ENCODE measurements at regions not wholly inside any gene's neighbourhood (a gene's known extent, or its start where the extent isn't known, plus 50 kb on each side); places are given as distances from the start of the nearest gene placed in this dataset.

DNA sequence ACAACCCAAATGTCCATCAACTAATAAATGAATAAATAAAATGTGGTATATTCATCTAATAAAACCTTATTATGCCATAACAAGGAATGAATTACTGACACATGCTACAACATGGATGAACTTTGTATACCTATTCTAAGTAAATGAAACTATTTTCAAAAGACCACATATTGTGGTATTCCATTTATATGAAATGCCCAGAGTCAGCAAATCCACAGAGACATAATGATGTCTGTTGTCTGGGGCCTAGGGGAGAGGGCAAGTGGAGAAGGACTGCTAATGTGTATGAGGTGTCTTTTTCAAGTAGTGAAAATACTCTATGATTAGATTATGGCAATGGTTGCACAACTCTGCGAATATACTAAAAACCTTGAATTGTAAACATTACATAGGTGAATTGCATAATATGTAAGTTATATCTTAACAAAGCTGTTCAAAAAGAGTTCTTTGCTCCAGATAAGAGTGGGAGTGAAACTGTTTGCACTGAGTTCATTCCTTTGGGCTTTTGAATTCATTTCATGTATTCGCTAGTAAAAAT lies 464.2 kb downstream of the NUF2 start:
- peaks cover 0 to 11% (median 9%) of the 10 kb centered on the region in 4 donors for H3K9me3 ChIP-seq
- no peak overlapping the region for H3K4me3 ChIP-seq
- 89% methylated on average over 2 of the region's 2 CpGs for WGBS
- H3K27ac ChIP-seq (replicated peaks in 1 of 4): no peak overlapping the region
- TF ChIP-seq, protein P1, sequence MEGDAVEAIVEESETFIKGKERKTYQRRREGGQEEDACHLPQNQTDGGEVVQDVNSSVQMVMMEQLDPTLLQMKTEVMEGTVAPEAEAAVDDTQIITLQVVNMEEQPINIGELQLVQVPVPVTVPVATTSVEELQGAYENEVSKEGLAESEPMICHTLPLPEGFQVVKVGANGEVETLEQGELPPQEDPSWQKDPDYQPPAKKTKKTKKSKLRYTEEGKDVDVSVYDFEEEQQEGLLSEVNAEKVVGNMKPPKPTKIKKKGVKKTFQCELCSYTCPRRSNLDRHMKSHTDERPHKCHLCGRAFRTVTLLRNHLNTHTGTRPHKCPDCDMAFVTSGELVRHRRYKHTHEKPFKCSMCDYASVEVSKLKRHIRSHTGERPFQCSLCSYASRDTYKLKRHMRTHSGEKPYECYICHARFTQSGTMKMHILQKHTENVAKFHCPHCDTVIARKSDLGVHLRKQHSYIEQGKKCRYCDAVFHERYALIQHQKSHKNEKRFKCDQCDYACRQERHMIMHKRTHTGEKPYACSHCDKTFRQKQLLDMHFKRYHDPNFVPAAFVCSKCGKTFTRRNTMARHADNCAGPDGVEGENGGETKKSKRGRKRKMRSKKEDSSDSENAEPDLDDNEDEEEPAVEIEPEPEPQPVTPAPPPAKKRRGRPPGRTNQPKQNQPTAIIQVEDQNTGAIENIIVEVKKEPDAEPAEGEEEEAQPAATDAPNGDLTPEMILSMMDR (IDR thresholded peaks at IDR 0.05): no peak
- TF ChIP-seq POLR2AphosphoS5 (IDR thresholded peaks at IDR 0.05) (no peak), POLR2A (IDR thresholded peaks at IDR 0.05; ENCODE audit: low read depth) (no peak), EP300 (IDR thresholded peaks at IDR 0.05) (no peak)
- no peak for DNase-seq (ENCODE audit: extremely low spot score)
- intact Hi-C loops (cut with DNase I): no loop called here
- H3K4me1 ChIP-seq: no peaks in the 10 kb centered on the region
- no peaks in the 10 kb centered on the region for H3K27me3 ChIP-seq
- H3K36me3 ChIP-seq: no peaks in the 10 kb centered on the region

- TF ChIP-seq POLR2A (IDR thresholded peaks at IDR 0.05; ENCODE audit: low read depth) (no peak), POLR2AphosphoS5 (IDR thresholded peaks at IDR 0.05) (no peak), EP300 (IDR thresholded peaks at IDR 0.05) (no peak)
- TF ChIP-seq, protein P1 (IDR thresholded peaks at IDR 0.05): no peak
- WGBS: 82% methylated on average over 4 of the region's 4 CpGs
Observed at GRCh38 chr1:163789911-163790310, 468.2 kb downstream of the NUF2 start.

DNA sequence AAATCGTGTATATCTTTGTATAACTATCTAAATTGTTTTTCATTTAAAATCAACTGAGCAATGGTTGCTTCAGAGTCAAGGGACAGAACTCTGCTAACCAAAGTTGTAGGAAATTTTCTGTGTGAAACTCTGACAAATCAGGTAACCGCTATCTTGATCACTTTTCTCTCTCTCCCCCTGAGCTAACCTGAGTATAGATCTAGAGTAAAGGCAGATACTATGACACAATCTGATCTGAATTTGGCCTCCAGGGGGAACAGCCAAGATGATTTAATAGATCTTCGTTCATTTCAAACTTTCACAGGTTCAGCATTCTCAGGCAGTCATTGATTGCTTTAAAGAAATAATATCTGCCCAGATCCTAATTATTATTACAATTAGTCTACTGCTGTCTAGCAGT lies 472.8 kb downstream of the NUF2 start:
- H3K9me3 ChIP-seq: peaks cover 0 to 7% (median 3%) of the 10 kb centered on the region in 4 donors
- no peaks in the 10 kb centered on the region for H3K4me1 ChIP-seq
- H3K27me3 ChIP-seq: no peaks in the 10 kb centered on the region
- H3K36me3 ChIP-seq: no peaks in the 10 kb centered on the region
- 78% methylated on average over 3 of the region's 3 CpGs for WGBS
- no peak overlapping the region for H3K4me3 ChIP-seq
- TF ChIP-seq POLR2AphosphoS5 (IDR thresholded peaks at IDR 0.05) (no peak), EP300 (IDR thresholded peaks at IDR 0.05) (no peak), POLR2A (IDR thresholded peaks at IDR 0.05; ENCODE audit: low read depth) (no peak)
- TF ChIP-seq, protein P1 (IDR thresholded peaks at IDR 0.05): no peak
- H3K27ac ChIP-seq (replicated peaks in 1 of 4): no peak overlapping the region
- intact Hi-C loops (cut with DNase I): no loop called here
- no peak for DNase-seq (ENCODE audit: extremely low spot score)

More at GRCh38 chr1:163789911-163790310, 468.2 kb downstream of the NUF2 start:
- Histone ChIP-seq H3K27ac (replicated peaks in 1 of 4) (no peak overlapping the region), H3K4me1 (no peaks in the 10 kb centered on the region), H3K27me3 (no peaks in the 10 kb centered on the region), H3K4me3 (no peak overlapping the region), H3K9me3 (peaks cover 0 to 7% (median 3%) of the 10 kb centered on the region in 4 donors), H3K36me3 (no peaks in the 10 kb centered on the region)
- intact Hi-C loops (cut with DNase I): no loop called here
- DNase-seq (ENCODE audit: extremely low spot score): no peak

- intact Hi-C loops (cut with DNase I): no loop called here
- WGBS: 57% methylated on average over 1 of the region's 2 CpGs
- Histone ChIP-seq H3K36me3 (no peaks in the 10 kb centered on the region), H3K4me3 (no peak overlapping the region), H3K27me3 (no peaks in the 10 kb centered on the region), H3K9me3 (peaks cover 0 to 7% (median 3%) of the 10 kb centered on the region in 4 donors), H3K4me1 (no peaks in the 10 kb centered on the region), H3K27ac (replicated peaks in 1 of 4) (no peak overlapping the region)
- DNase-seq (ENCODE audit: extremely low spot score): no peak
- TF ChIP-seq EP300 (IDR thresholded peaks at IDR 0.05): no peak
- no peak for TF ChIP-seq POLR2A (IDR thresholded peaks at IDR 0.05; ENCODE audit: low read depth)
- no peak for TF ChIP-seq POLR2AphosphoS5 (IDR thresholded peaks at IDR 0.05)
- TF ChIP-seq, protein P1 (IDR thresholded peaks at IDR 0.05): no peak
Observed at GRCh38 chr1:163796394-163796821, 474.7 kb downstream of the NUF2 start.

GRCh38 chr1:163797816-163798215 lies 476.1 kb downstream of the NUF2 start:
- peaks cover 0 to under 1% (median 0%) of the 10 kb centered on the region in 4 donors for H3K9me3 ChIP-seq
- no peak overlapping the region for H3K4me3 ChIP-seq
- TF ChIP-seq POLR2A (IDR thresholded peaks at IDR 0.05; ENCODE audit: low read depth) (no peak), POLR2AphosphoS5 (IDR thresholded peaks at IDR 0.05) (no peak), EP300 (IDR thresholded peaks at IDR 0.05) (no peak)
- TF ChIP-seq, protein P1 (IDR thresholded peaks at IDR 0.05): no peak
- DNase-seq (ENCODE audit: extremely low spot score): no peak
- no peaks in the 10 kb centered on the region for H3K4me1 ChIP-seq
- no peaks in the 10 kb centered on the region for H3K36me3 ChIP-seq
- intact Hi-C loops (cut with DNase I): no loop called here
- H3K27ac ChIP-seq (replicated peaks in 1 of 4): no peak overlapping the region
- H3K27me3 ChIP-seq: no peaks in the 10 kb centered on the region
